GM21381 (cell line): ENCODE measurements at regions not wholly inside any gene's neighbourhood (a gene's known extent, or its start where the extent isn't known, plus 50 kb on each side); places are given as distances from the start of the nearest gene placed in this dataset.

ENCODE experiments used
- ATAC-seq: cut with Tn5 transposase; IDR thresholded peaks from one replicate; pipeline ENCODE4 v1.9.1; 2021; ENCODE audit warnings: mild to moderate bottlenecking, moderate library complexity; ENCODE audit not compliant: unreplicated experiment

DNA sequence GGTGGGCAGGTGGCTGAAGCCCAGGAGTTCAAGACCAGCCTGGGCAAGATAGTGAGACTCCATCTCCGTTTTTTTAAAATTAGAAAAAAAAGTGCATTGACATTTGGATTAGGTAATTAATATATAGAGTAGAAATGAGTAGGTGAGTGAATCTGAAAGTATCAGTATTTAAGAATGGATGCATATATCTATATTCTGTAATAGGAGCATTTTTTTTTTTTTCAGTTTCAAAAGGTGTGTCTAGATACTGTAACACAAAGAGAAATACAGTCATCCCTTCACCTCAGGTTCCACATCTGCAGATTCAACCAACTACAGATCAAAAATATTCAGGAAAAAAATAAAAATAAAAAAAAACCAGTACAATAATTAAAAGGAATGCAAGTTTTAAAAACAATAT lies 50.8 kb downstream of the RBM27 start:
- peak; percentile 64 for ATAC-seq

DNA sequence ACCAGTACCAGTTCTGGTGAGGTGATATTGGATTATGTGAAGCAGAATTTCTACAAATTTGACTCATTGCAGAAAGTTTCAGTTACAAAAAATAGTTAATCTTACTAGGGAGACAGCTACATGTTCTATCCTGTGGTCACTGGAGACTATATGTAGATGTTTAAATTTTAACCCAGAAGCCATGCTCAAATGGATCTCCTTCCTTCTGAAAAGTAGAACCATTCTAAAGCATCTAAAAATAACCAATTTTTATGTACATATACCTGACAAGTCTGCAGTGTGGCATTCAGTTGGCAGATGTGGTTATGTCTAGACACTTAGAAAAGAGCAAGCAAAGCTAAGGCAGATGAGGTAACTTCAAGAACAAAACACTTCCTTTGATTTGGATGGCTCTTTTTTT lies 65.5 kb upstream of the POU4F3 start:
- peak; percentile 77 for ATAC-seq

DNA sequence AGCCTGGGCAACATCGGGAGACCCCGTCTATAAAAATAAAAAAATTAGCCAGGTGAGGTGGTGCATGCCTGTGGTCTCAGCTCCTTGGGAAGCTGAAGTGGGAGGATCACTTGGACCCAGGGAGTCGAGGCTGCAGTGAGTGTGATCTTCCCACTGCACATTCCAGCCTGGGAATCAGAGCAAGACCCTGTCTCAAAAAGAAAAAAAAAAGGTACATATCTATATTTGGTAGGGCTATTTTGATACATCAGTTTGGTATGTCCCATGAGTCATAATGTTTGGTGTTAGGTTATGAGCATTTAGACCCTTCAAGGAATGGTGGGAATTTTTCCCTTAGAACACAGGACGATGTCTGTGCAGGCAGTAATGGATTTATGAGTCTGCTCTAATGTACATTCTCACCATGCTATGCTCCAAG lies 55.3 kb upstream of the POU4F3 start:
- no peak for ATAC-seq

DNA sequence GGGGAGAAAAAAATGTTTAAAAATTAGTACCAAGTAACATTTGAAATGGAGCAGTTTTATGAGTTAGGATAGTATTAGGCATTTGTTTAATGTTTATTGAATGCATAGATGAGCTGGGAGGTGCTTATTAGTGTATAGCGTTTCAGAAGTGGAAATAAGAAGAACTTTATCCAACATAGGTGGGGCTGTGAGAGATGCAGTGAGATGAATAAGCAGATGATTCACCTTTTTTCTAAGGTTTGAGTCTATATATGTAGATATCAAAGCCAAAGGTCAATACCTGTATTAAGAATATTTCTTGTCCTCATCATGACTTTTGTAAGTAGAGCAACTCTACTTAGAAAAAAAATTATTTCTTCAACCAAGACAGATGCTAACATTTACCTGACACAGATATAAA lies 54.6 kb upstream of the POU4F3 start:
- no peak for ATAC-seq
